ENCODE measurements at regions not wholly inside any gene's neighbourhood (a gene's known extent, or its start where the extent isn't known, plus 50 kb on each side); places are given as distances from the start of the nearest gene placed in this dataset.
A peak's percentile ranks its signal among the peaks of the same experiment; 100 is the strongest.

DNA sequence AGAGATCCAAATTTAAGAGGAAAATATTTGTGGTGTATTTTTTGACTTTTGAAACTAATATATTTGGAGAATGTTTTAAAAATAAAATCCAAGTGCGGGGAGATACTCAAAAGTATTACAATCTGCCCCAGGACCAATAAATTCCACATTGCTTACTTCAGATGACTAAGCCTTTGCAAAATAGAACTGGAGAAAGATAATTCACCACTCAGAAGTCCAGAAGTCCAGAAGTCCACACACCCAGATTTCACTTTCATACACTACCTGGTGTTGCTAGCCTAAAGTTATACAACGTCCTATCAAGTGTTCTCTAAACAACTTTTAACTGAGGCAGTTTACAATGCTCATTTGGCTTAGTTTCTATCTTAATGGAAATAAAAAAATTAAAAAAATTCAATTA is 487.0 kb upstream of the SEMA3D start:
- H3K9me3 ChIP-seq (ENCODE audit: control insufficient read depth, insufficient read depth, low read length): no peaks in the 10 kb centered on the region
- no peak overlapping the region for H3K4me3 ChIP-seq (ENCODE audit: low read depth, low read length)
- H3K27ac ChIP-seq (ENCODE audit: low read depth, low read length): no peak overlapping the region
- H3K36me3 ChIP-seq (ENCODE audit: control insufficient read depth, insufficient read depth, low read length): no peaks in the 10 kb centered on the region
- WGBS (ENCODE audit: insufficient coverage): no CpG with 5 or more reads among the region's 2 CpGs
- H3K4me1 ChIP-seq (ENCODE audit: control insufficient read depth, insufficient read depth, low read length): no peaks in the 10 kb centered on the region
- H3K27me3 ChIP-seq (ENCODE audit: control insufficient read depth, insufficient read depth, low read length): no peaks in the 10 kb centered on the region
- no peak for DNase-seq (ENCODE audit: low read depth in 4 of 6, low spot score in 6 of 6)

DNA sequence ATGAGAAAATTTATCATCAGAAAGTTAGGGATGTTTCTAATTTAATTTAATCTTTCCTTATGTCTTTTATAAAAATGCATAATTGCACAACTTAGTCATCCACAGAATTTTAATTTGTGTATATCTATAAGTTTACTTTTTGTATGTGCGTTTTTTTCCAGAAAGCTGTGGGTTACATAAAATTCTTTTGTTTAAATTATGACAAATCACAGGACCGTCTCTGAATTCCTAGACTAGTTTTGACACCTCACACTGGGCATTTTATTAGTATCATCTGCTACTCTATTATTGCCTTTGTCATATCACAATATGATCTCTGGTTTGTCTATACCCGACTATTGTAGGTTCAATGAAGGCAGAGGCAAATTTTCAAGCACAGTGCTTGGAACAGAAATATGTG is 482.4 kb upstream of the SEMA3D start:
- DNase-seq (ENCODE audit: low read depth in 4 of 6, low spot score in 6 of 6): no peak
- no peaks in the 10 kb centered on the region for H3K4me1 ChIP-seq (ENCODE audit: control insufficient read depth, insufficient read depth, low read length)
- H3K27ac ChIP-seq (ENCODE audit: low read depth, low read length): no peak overlapping the region
- WGBS (ENCODE audit: insufficient coverage): no CpG with 5 or more reads among the region's 3 CpGs
- H3K27me3 ChIP-seq (ENCODE audit: control insufficient read depth, insufficient read depth, low read length): no peaks in the 10 kb centered on the region
- H3K9me3 ChIP-seq (ENCODE audit: control insufficient read depth, insufficient read depth, low read length): no peaks in the 10 kb centered on the region
- H3K36me3 ChIP-seq (ENCODE audit: control insufficient read depth, insufficient read depth, low read length): no peaks in the 10 kb centered on the region
- no peak overlapping the region for H3K4me3 ChIP-seq (ENCODE audit: low read depth, low read length)

DNA sequence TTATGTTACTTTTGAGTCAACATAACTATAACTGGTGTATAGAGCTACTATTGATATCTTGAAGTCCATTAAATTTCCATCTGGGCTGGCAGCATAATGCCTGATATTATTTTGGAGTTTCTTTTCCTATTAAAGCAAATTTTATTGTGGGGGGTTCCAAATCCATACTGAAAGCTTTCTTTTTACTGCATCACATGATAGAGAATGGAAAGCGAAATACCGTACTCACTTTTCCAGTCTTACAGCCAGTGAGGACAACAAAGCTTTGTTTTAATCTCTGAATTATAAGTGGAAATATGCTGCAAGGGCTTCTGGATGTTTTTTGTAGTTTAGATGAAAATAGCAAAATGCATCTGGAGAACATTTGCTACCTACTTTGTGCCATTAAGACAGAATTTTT is 477.5 kb upstream of the SEMA3D start:
- Histone ChIP-seq H3K9me3 (ENCODE audit: control insufficient read depth, insufficient read depth, low read length) (no peaks in the 10 kb centered on the region), H3K4me1 (ENCODE audit: control insufficient read depth, insufficient read depth, low read length) (no peaks in the 10 kb centered on the region), H3K27me3 (ENCODE audit: control insufficient read depth, insufficient read depth, low read length) (no peaks in the 10 kb centered on the region), H3K27ac (ENCODE audit: low read depth, low read length) (peak overlapping the region; percentile 71), H3K4me3 (ENCODE audit: low read depth, low read length) (no peak overlapping the region), H3K36me3 (ENCODE audit: control insufficient read depth, insufficient read depth, low read length) (no peaks in the 10 kb centered on the region)
- peak in 2 of 6 donors; percentile 8 to 15 for DNase-seq (ENCODE audit: low read depth in 4 of 6, low spot score in 6 of 6)
- WGBS (ENCODE audit: insufficient coverage): no CpG with 5 or more reads among the region's 2 CpGs

DNA sequence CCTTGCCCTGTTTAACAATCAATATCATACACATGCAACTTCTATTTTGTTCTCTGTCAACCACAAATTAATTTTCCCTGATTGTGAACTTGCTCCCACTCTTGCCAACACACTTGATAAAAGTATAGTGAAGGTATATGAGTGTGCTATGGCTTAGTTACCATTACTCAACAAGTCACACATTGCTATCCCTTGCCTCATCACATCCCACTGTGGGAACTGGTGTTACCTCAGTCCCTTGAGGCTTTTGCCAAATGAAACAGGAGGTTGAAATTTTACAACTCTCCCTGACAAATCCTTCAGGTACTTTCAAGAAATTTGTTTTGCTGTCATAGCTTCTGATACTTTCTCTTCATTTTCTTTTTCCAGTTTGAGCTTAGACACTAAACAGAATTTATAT is 472.5 kb upstream of the SEMA3D start:
- DNase-seq (ENCODE audit: low read depth in 4 of 6, low spot score in 6 of 6): no peak
- Histone ChIP-seq H3K9me3 (ENCODE audit: control insufficient read depth, insufficient read depth, low read length) (no peaks in the 10 kb centered on the region), H3K27me3 (ENCODE audit: control insufficient read depth, insufficient read depth, low read length) (no peaks in the 10 kb centered on the region), H3K27ac (ENCODE audit: low read depth, low read length) (no peak overlapping the region), H3K4me1 (ENCODE audit: control insufficient read depth, insufficient read depth, low read length) (no peaks in the 10 kb centered on the region), H3K4me3 (ENCODE audit: low read depth, low read length) (no peak overlapping the region), H3K36me3 (ENCODE audit: control insufficient read depth, insufficient read depth, low read length) (no peaks in the 10 kb centered on the region)

DNA sequence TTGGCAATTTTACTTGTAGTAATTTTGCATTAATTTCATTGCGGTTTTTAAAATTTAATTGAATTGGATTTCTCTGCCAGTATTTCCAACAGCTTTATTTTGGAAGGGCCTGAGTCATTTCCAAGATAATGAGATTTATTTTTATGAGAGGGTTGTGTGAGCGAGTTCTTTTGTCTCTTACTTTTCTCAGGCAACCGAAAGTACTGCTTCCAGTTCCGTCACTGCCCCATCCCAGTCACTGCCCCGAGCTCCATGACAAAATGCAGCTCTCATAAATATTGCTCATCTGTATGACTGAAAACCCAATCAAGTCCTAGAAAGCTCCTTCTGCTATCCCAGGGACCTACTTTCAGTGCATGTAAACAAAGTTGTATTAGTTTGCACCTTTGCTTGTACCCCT is 468.4 kb upstream of the SEMA3D start:
- no peak for DNase-seq (ENCODE audit: low read depth in 4 of 6, low spot score in 6 of 6)

DNA sequence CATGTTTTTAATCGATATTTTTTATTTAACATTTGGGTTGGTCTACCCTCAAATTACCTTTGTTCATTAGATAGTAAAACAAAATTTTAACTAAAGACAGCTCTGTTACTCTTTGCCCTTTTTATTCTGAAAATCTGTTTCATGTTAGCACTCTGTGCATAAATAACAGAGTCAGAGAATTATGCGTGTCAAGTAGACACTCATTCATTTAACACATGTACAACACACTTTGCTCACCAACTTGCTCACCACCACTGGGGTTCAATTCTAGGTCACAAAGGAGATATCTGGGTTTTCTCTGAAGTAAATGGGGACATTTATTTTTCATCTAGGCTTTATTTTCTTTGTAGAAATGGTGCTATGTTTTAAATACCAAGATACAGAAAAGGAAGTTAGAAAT is 457.4 kb upstream of the SEMA3D start:
- Histone ChIP-seq H3K27ac (ENCODE audit: low read depth, low read length) (no peak overlapping the region), H3K27me3 (ENCODE audit: control insufficient read depth, insufficient read depth, low read length) (no peaks in the 10 kb centered on the region), H3K4me3 (ENCODE audit: low read depth, low read length) (no peak overlapping the region), H3K36me3 (ENCODE audit: control insufficient read depth, insufficient read depth, low read length) (no peaks in the 10 kb centered on the region), H3K9me3 (ENCODE audit: control insufficient read depth, insufficient read depth, low read length) (no peaks in the 10 kb centered on the region), H3K4me1 (ENCODE audit: control insufficient read depth, insufficient read depth, low read length) (no peaks in the 10 kb centered on the region)
- DNase-seq (ENCODE audit: low read depth in 4 of 6, low spot score in 6 of 6): no peak
- no CpG with 5 or more reads among the region's 2 CpGs for WGBS (ENCODE audit: insufficient coverage)

More for the DNA sequence above, 468.4 kb upstream of the SEMA3D start:
- Histone ChIP-seq H3K9me3 (ENCODE audit: control insufficient read depth, insufficient read depth, low read length) (no peaks in the 10 kb centered on the region), H3K4me1 (ENCODE audit: control insufficient read depth, insufficient read depth, low read length) (no peaks in the 10 kb centered on the region), H3K27ac (ENCODE audit: low read depth, low read length) (no peak overlapping the region), H3K4me3 (ENCODE audit: low read depth, low read length) (no peak overlapping the region), H3K27me3 (ENCODE audit: control insufficient read depth, insufficient read depth, low read length) (no peaks in the 10 kb centered on the region), H3K36me3 (ENCODE audit: control insufficient read depth, insufficient read depth, low read length) (no peaks in the 10 kb centered on the region)
- 60% methylated on average over 2 of the region's 5 CpGs for WGBS (ENCODE audit: insufficient coverage)

DNA sequence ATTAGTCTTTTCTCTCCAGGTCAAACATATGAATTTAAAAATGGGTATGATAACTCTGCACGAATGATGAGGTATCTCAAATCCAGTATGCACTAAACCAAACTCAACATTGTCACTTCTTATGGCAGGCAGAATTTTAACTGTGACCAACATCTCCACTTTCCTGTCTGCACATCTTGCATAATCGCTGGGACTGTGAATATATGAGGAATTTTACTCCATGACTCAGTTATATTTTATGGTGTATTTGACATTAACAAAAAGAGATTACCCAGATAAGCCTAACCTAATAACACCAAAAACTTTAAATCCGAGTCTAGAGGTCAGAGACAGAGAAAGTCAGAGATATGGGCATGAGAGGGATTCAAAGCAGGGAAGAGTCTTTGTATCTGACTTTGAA is 454.5 kb upstream of the SEMA3D start:
- no peaks in the 10 kb centered on the region for H3K27me3 ChIP-seq (ENCODE audit: control insufficient read depth, insufficient read depth, low read length)
- H3K27ac ChIP-seq (ENCODE audit: low read depth, low read length): no peak overlapping the region
- WGBS (ENCODE audit: insufficient coverage): no CpG with 5 or more reads among the region's 3 CpGs
- H3K9me3 ChIP-seq (ENCODE audit: control insufficient read depth, insufficient read depth, low read length): no peaks in the 10 kb centered on the region
- H3K4me3 ChIP-seq (ENCODE audit: low read depth, low read length): no peak overlapping the region
- H3K4me1 ChIP-seq (ENCODE audit: control insufficient read depth, insufficient read depth, low read length): no peaks in the 10 kb centered on the region
- DNase-seq (ENCODE audit: low read depth in 4 of 6, low spot score in 6 of 6): no peak
- no peaks in the 10 kb centered on the region for H3K36me3 ChIP-seq (ENCODE audit: control insufficient read depth, insufficient read depth, low read length)

DNA sequence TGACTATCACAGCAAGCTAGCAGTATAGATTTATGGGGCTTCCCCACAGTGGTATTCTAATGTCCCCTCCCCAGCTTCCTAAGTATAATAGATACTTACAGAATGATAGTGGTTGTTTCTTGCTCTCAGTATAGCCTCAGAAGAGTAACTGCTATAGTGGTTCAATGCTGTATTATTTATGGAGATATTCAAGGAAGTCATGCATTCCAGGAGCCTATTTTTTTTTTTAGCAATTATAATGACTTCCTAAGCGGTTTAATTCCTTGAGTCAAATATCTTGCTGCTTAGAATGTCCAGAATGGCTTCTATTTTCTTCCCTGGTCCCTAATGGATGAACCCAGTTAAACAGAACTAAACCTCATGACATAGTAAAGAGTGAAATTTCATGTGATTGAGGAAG is 451.5 kb upstream of the SEMA3D start:
- no CpG with 5 or more reads among the region's 1 CpG for WGBS (ENCODE audit: insufficient coverage)

DNA sequence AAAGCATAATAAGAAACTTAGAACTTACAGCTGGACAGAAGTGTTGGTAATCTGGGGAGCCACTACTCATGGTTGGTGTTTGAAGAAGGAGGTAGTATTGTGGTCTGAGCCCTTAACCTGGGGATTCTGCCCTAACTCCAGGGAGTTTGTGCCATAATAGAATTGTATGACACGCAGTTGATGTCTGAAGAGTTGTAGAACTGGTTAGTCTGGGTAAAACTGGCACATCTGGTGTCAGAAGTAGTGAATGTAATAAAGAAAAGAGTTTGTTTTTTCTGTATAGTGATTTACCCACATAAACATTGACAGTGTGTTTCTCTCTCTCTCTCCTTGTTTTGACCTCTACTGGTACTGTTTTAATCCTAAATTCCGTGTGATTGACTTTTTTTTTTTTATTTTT is 448.1 kb upstream of the SEMA3D start:
- Histone ChIP-seq H3K4me1 (ENCODE audit: control insufficient read depth, insufficient read depth, low read length) (no peaks in the 10 kb centered on the region), H3K27ac (ENCODE audit: low read depth, low read length) (no peak overlapping the region), H3K9me3 (ENCODE audit: control insufficient read depth, insufficient read depth, low read length) (no peaks in the 10 kb centered on the region), H3K4me3 (ENCODE audit: low read depth, low read length) (no peak overlapping the region), H3K36me3 (ENCODE audit: control insufficient read depth, insufficient read depth, low read length) (no peaks in the 10 kb centered on the region), H3K27me3 (ENCODE audit: control insufficient read depth, insufficient read depth, low read length) (no peaks in the 10 kb centered on the region)
- WGBS (ENCODE audit: insufficient coverage): 100% methylated on average over 1 of the region's 2 CpGs
- DNase-seq (ENCODE audit: low read depth in 4 of 6, low spot score in 6 of 6): no peak

More for the DNA sequence above, 451.5 kb upstream of the SEMA3D start:
- H3K27me3 ChIP-seq (ENCODE audit: control insufficient read depth, insufficient read depth, low read length): no peaks in the 10 kb centered on the region
- H3K36me3 ChIP-seq (ENCODE audit: control insufficient read depth, insufficient read depth, low read length): no peaks in the 10 kb centered on the region
- no peaks in the 10 kb centered on the region for H3K9me3 ChIP-seq (ENCODE audit: control insufficient read depth, insufficient read depth, low read length)
- H3K4me1 ChIP-seq (ENCODE audit: control insufficient read depth, insufficient read depth, low read length): no peaks in the 10 kb centered on the region
- H3K27ac ChIP-seq (ENCODE audit: low read depth, low read length): no peak overlapping the region
- H3K4me3 ChIP-seq (ENCODE audit: low read depth, low read length): no peak overlapping the region
- no peak for DNase-seq (ENCODE audit: low read depth in 4 of 6, low spot score in 6 of 6)

DNA sequence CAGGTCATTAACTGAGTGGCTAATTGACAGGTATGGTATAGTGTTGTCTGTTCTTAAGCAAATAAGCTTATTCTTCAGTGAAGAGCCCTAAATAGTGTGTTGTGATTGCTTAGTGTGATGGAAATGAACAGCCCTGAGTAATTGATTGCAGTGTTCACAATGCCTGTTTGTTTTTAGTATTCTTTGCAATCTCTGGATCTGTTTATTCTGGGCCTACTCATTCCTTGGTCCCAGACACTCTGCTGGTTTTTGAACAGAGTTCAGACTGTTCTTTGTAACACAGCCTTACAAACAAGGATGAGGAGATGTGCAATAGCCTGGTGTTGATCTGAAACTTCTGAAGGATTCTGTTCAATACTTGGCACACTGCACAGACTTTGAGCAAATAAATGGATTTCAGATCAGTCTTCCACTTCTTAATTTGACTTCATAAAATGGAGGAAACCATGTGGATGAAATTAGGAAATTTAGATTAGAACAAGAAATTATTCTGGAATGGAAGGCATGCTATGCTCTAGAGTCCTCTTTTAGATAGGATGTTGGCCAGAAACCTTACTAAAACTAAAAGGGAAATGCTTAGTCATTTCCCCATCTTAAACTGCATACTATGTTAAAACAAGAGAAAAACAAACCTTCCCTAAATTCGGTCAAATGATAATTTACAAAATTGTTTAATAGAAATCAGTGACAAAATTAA is 444.2 kb upstream of the SEMA3D start:
- no CpG with 5 or more reads among the region's 1 CpG for WGBS (ENCODE audit: insufficient coverage)
- H3K9me3 ChIP-seq (ENCODE audit: control insufficient read depth, insufficient read depth, low read length): no peaks in the 10 kb centered on the region
- H3K36me3 ChIP-seq (ENCODE audit: control insufficient read depth, insufficient read depth, low read length): no peaks in the 10 kb centered on the region
- DNase-seq (ENCODE audit: low read depth in 4 of 6, low spot score in 6 of 6): peak in 5 of 6 donors; percentile 5 to 62 (median 17)
- no peaks in the 10 kb centered on the region for H3K27me3 ChIP-seq (ENCODE audit: control insufficient read depth, insufficient read depth, low read length)
- H3K27ac ChIP-seq (ENCODE audit: low read depth, low read length): no peak overlapping the region
- no peaks in the 10 kb centered on the region for H3K4me1 ChIP-seq (ENCODE audit: control insufficient read depth, insufficient read depth, low read length)
- no peak overlapping the region for H3K4me3 ChIP-seq (ENCODE audit: low read depth, low read length)

All from spinal cord (tissue), 9 donors.